HepG2 (cell line): ENCODE measurements at regions not wholly inside any gene's neighbourhood (a gene's known extent, or its start where the extent isn't known, plus 50 kb on each side); places are given as distances from the start of the nearest gene placed in this dataset.

Source experiments
- ATAC-seq: fragments of 200-7000 bp; cut with Tn5 transposase; 3 replicates; pipeline ENCODE4 v1.9.1; 2020; ENCODE audit warnings: mild to moderate bottlenecking, moderate library complexity
- BruUV-seq: library from RNA; stranded (reverse); fragments of 400-500 nt; replicated peaks from 2 replicates; lab custom pipeline; 2021; lab: Mats Ljungman, UMichigan
- CTCF ChIA-PET: fragments of 300-600 bp; formaldehyde crosslinking; extraction: SDS; loops from one replicate; lab custom pipeline; 2021; ENCODE audit warnings: low total read pairs, inconsistent platforms, low intra/inter-chr PET ratio; lab: Yijun Ruan, JAX
- POLR2A ChIA-PET: fragments of 350-600 bp; sonication (Branson Sonifier 250); formaldehyde crosslinking; loops from one replicate; lab custom pipeline; 2020; ENCODE audit warnings: antibody characterized with exemption, inconsistent platforms; lab: Yijun Ruan, JAX
- DNase-seq: peaks from one replicate; pipeline ENCODE4 v3.0.0-alpha.2; 2015; ENCODE audit warnings: low spot score
- FAIRE-seq: peaks from 3 replicates; lab custom pipeline; 2011; peaks lifted over from hg19 to GRCh38; lab: Jason Lieb, UNC
- H2AFZ ChIP-seq: one replicate; pipeline ENCODE4 v1.6.1; 2011; ENCODE audit warnings: low read length, inconsistent platforms
- H3K27ac ChIP-seq: fragments of 300-600 bp; 3 replicates; pipeline ENCODE4 v1.8.0; 2011; ENCODE audit warnings: mixed run types, mild to moderate bottlenecking, mixed read lengths, low read length, inconsistent platforms; ENCODE audit not compliant: insufficient read depth; ENCODE audit errors: extremely low read length
- H3K27me3 ChIP-seq, 2 experiments: fragments of 200-600 bp in 1 of 2; 2 replicates in 1 of 2; 3 replicates in 1 of 2; pipeline versions ENCODE4 v1.6.0 to v1.8.0; 2011; ENCODE audit warnings: low read length in 2 of 2, mild to moderate bottlenecking in 2 of 2, moderate library complexity in 2 of 2, inconsistent platforms in 1 of 2; ENCODE audit not compliant: insufficient read depth in 2 of 2, control insufficient read depth in 1 of 2
- H3K36me3 ChIP-seq, 2 experiments: fragments of 200-600 bp in 1 of 2; replicated peaks in 1 of 2; 2 replicates in 1 of 2; 3 replicates in 1 of 2; pipeline versions ENCODE4 v1.5.1 to v1.8.0; 2011; ENCODE audit warnings: low read length in 2 of 2, inconsistent platforms in 1 of 2; ENCODE audit not compliant: insufficient read depth in 2 of 2, control insufficient read depth in 1 of 2
- H3K4me1 ChIP-seq: 2 replicates; pipeline ENCODE4 v1.5.1; 2012; ENCODE audit warnings: low read length, inconsistent platforms; ENCODE audit not compliant: insufficient read depth
- H3K4me2 ChIP-seq: 2 replicates; pipeline ENCODE4 v1.6.0; 2011; ENCODE audit warnings: low read depth, low read length, inconsistent platforms
- H3K4me3 ChIP-seq, 3 experiments: fragments of 200-600 bp in 1 of 3; sonication (generic), shearing (Covaris generic) in 1 of 3; replicated peaks in 1 of 3; 2 replicates each; pipeline ENCODE4 v1.5.1; 2011 to 2016; ENCODE audit warnings: low read length in 3 of 3, inconsistent platforms in 2 of 3, low read depth in 2 of 3, mild to moderate bottlenecking in 2 of 3, control low read depth in 1 of 3, mixed read lengths in 1 of 3; ENCODE audit not compliant: insufficient read depth in 1 of 3
- H3K79me2 ChIP-seq: one replicate; pipeline ENCODE4 v1.6.1; 2011; ENCODE audit warnings: low read length, inconsistent platforms; ENCODE audit not compliant: insufficient read depth
- H3K9ac ChIP-seq: 2 replicates; pipeline ENCODE4 v1.6.0; 2011; ENCODE audit warnings: mild to moderate bottlenecking, low read depth, low read length, inconsistent platforms; ENCODE audit not compliant: insufficient read depth
- H3K9me3 ChIP-seq: 2 replicates; pipeline ENCODE4 v1.5.1; 2012; ENCODE audit warnings: mild to moderate bottlenecking, low read length
- H4K20me1 ChIP-seq: 2 replicates; pipeline ENCODE4 v1.6.0; 2011; ENCODE audit warnings: inconsistent platforms, mild to moderate bottlenecking, low read length, moderate library complexity; ENCODE audit not compliant: insufficient read depth
- ZNF549 ChIP-seq: sonication (generic); formaldehyde crosslinking; IDR thresholded peaks from 2 replicates; pipeline ENCODE4 v1.5.0; 2020; ENCODE audit warnings: missing genetic modification reagents
- WGBS: methylation state at CpG from one replicate; pipeline ENCODE4 v1.1.6; 2017; ENCODE audit warnings: low lambda C conversion rate; 5-methylcytosine and 5-hydroxymethylcytosine counted together
- in situ Hi-C: cut with HindIII; loops from 2 replicates; pipeline ENCODE4 v1.10.0; 2017; ENCODE audit warnings: low pct_unique_long_range_greater_than_20kb; ENCODE audit not compliant: extremely low pct_ligation_motif_present
- intact Hi-C: fragments of 100-400 bp; cut with micrococcal nuclease; formaldehyde crosslinking; loops from one replicate; pipeline ENCODE4 v1.10.0; 2022; ENCODE audit not compliant: unreplicated experiment

- Histone ChIP-seq H3K9me3 (no peaks in the 10 kb centered on the region), H3K36me3 (no peaks in the 10 kb centered on the region), H3K4me3 (no peak overlapping the region), H3K79me2 (no peaks in the 10 kb centered on the region), H2AFZ (no peak overlapping the region), H3K27me3 (no peaks in the 10 kb centered on the region), H4K20me1 (no peaks in the 10 kb centered on the region), H3K4me1 (no peaks in the 10 kb centered on the region), H3K27ac (no peak overlapping the region), H3K4me2 (no peak overlapping the region), H3K9ac (no peak overlapping the region)
- ChIA-PET POLR2A (no interaction called here), CTCF (no interaction called here)
- BruUV-seq: no TSS peak
- WGBS: 0% methylated on average over 1 of the region's 1 CpG
- in situ Hi-C loops (loop anchor here (10.0 kb wide), 2 partner anchors 159 to 419 kb away; no protein-coding TSS in a partner anchor), intact Hi-C loops (no loop called here)
- ATAC-seq (no peak), DNase-seq (no peak), FAIRE-seq (no peak)
- no peak for TF ChIP-seq ZNF549 (CRISPR knock-in tag)
Measured at GRCh38 chr5:147956064-147956841, 49.9 kb upstream of the C5orf46 start.
